Neural cell (in vitro differentiated cells): ENCODE measurements at regions not wholly inside any gene's neighbourhood (a gene's known extent, or its start where the extent isn't known, plus 50 kb on each side); places are given as distances from the start of the nearest gene placed in this dataset.

Experiments
- H2AFZ ChIP-seq: fragments of 200-600, 300-800 bp; sonication (generic), shearing (Covaris generic); 2 replicates; pipeline ENCODE4 v1.6.0; 2014; ENCODE audit warnings: low read depth, mild to moderate bottlenecking, antibody characterized with exemption, low read length, moderate library complexity
- H3F3A ChIP-seq: fragments of 200-600 bp; shearing (Covaris generic); 2 replicates; pipeline ENCODE4 v1.6.1; 2016; ENCODE audit warnings: mild to moderate bottlenecking, moderate library complexity, mixed read lengths, antibody characterized with exemption, low read length; ENCODE audit not compliant: insufficient read depth, poor library complexity, severe bottlenecking
- H3K27ac ChIP-seq: fragments of 200-600, 300-800 bp; sonication (generic), shearing (Covaris generic); 2 replicates; pipeline ENCODE4 v1.5.1; 2014; ENCODE audit warnings: mild to moderate bottlenecking, low read length, moderate library complexity
- H3K27me3 ChIP-seq: fragments of 300-800, 200-600 bp; sonication (generic), shearing (Covaris generic); 2 replicates; pipeline ENCODE4 v1.6.0; 2014; ENCODE audit warnings: mild to moderate bottlenecking, low read depth, low read length, moderate library complexity; ENCODE audit not compliant: insufficient read depth
- H3K36me3 ChIP-seq: fragments of 300-800, 200-600 bp; sonication (generic), shearing (Covaris generic); 2 replicates; pipeline ENCODE4 v1.5.1; 2014; ENCODE audit warnings: mild to moderate bottlenecking, antibody characterized with exemption, low read length, moderate library complexity; ENCODE audit not compliant: insufficient read depth
- H3K4me2 ChIP-seq: fragments of 300-800, 200-600 bp; sonication (generic), shearing (Covaris generic); 2 replicates; pipeline ENCODE4 v1.6.0; 2014; ENCODE audit warnings: mild to moderate bottlenecking, low read length
- H3K4me3 ChIP-seq: fragments of 300-800, 200-600 bp; sonication (generic), shearing (Covaris generic); 2 replicates; pipeline ENCODE4 v1.5.1; 2014; ENCODE audit warnings: mild to moderate bottlenecking, low read length, moderate library complexity
- H3K79me2 ChIP-seq: fragments of 200-600 bp; shearing (Covaris generic); replicated peaks from 2 replicates; pipeline ENCODE4 v1.6.0; 2014; ENCODE audit warnings: mild to moderate bottlenecking, low read length, moderate library complexity; ENCODE audit not compliant: insufficient read depth
- H3K9ac ChIP-seq: fragments of 300-800, 200-600 bp; sonication (generic), shearing (Covaris generic); 2 replicates; pipeline ENCODE4 v1.6.1; 2016; ENCODE audit warnings: mild to moderate bottlenecking, low read length, mixed read lengths
- H3K9me2 ChIP-seq: fragments of 200-600 bp; shearing (Covaris generic); 2 replicates; pipeline ENCODE4 v1.6.1; 2016; ENCODE audit warnings: mild to moderate bottlenecking, low read length, mixed read lengths; ENCODE audit not compliant: insufficient read depth
- H3K9me3 ChIP-seq: fragments of 200-600, 300-800 bp; sonication (generic), shearing (Covaris generic); 2 replicates; pipeline ENCODE4 v1.6.1; 2016; ENCODE audit warnings: mild to moderate bottlenecking, mixed run types, low read length, moderate library complexity, mixed read lengths
- H4K20me1 ChIP-seq: fragments of 200-600 bp; shearing (Covaris generic); 2 replicates; pipeline ENCODE4 v1.6.1; 2016; ENCODE audit warnings: mild to moderate bottlenecking, mixed run types; ENCODE audit not compliant: insufficient read depth
- CTCF ChIP-seq: fragments of 450-650 bp; IDR thresholded peaks from 2 replicates; pipeline ENCODE4 v1.5.1; 2014; ENCODE audit warnings: antibody characterized with exemption, mild to moderate bottlenecking, moderate library complexity; ENCODE audit not compliant: poor library complexity, severe bottlenecking
- EP300 ChIP-seq: fragments of 450-650 bp; conservative IDR thresholded peaks from 2 replicates; pipeline ENCODE4 v1.6.1; 2014; ENCODE audit warnings: antibody characterized with exemption, mild to moderate bottlenecking, moderate library complexity; ENCODE audit not compliant: poor library complexity, severe bottlenecking
- EZH2 ChIP-seq: fragments of 200-600, 300-800 bp; shearing (Covaris generic), sonication (generic); IDR thresholded peaks from 2 replicates; pipeline ENCODE4 v1.6.1; 2014; ENCODE audit warnings: antibody characterized with exemption, low read length, borderline replicate concordance, mild to moderate bottlenecking; ENCODE audit not compliant: insufficient read depth, poor library complexity, severe bottlenecking
- MXI1 ChIP-seq: fragments of 450-650 bp; conservative IDR thresholded peaks from 2 replicates; pipeline ENCODE4 v1.6.1; 2014; ENCODE audit warnings: antibody characterized with exemption, mild to moderate bottlenecking; ENCODE audit not compliant: poor library complexity, severe bottlenecking
- POLR2AphosphoS5 ChIP-seq: IDR thresholded peaks from 2 replicates; pipeline ENCODE4 v1.6.1; 2012
- RAD21 ChIP-seq: fragments of 450-650 bp; conservative IDR thresholded peaks from 2 replicates; pipeline ENCODE4 v1.6.1; 2014; ENCODE audit warnings: antibody characterized with exemption, mild to moderate bottlenecking, moderate library complexity
- SMC3 ChIP-seq: fragments of 450-650 bp; conservative IDR thresholded peaks from 2 replicates; pipeline ENCODE4 v1.6.1; 2014; ENCODE audit warnings: antibody characterized with exemption, mild to moderate bottlenecking, moderate library complexity; ENCODE audit not compliant: poor library complexity
- TAF1 ChIP-seq: IDR thresholded peaks from 2 replicates; pipeline ENCODE4 v1.6.1; 2012; ENCODE audit warnings: low read depth
- TF ChIP-seq, protein P1 (sequence below): IDR thresholded peaks from 2 replicates; pipeline ENCODE4 v1.6.1; 2012; ENCODE audit warnings: borderline replicate concordance

GRCh38 chr4:1561286-1561990 is 122.7 kb downstream of the FAM53A start:
- Histone ChIP-seq H3F3A (no peaks in the 10 kb centered on the region), H3K9ac (no peak overlapping the region), H3K27me3 (no peaks in the 10 kb centered on the region), H3K4me3 (no peak overlapping the region), H2AFZ (no peak overlapping the region), H3K27ac (no peak overlapping the region), H4K20me1 (no peaks in the 10 kb centered on the region), H3K36me3 (no peaks in the 10 kb centered on the region), H3K9me2 (no peaks in the 10 kb centered on the region), H3K4me2 (no peak overlapping the region), H3K79me2 (no peaks in the 10 kb centered on the region), H3K9me3 (no peaks in the 10 kb centered on the region)
- TF ChIP-seq SMC3, result no peak
- no peak for TF ChIP-seq MXI1
- no peak for TF ChIP-seq TAF1
- no peak for TF ChIP-seq CTCF
- TF ChIP-seq RAD21, result no peak
- TF ChIP-seq, protein P1, sequence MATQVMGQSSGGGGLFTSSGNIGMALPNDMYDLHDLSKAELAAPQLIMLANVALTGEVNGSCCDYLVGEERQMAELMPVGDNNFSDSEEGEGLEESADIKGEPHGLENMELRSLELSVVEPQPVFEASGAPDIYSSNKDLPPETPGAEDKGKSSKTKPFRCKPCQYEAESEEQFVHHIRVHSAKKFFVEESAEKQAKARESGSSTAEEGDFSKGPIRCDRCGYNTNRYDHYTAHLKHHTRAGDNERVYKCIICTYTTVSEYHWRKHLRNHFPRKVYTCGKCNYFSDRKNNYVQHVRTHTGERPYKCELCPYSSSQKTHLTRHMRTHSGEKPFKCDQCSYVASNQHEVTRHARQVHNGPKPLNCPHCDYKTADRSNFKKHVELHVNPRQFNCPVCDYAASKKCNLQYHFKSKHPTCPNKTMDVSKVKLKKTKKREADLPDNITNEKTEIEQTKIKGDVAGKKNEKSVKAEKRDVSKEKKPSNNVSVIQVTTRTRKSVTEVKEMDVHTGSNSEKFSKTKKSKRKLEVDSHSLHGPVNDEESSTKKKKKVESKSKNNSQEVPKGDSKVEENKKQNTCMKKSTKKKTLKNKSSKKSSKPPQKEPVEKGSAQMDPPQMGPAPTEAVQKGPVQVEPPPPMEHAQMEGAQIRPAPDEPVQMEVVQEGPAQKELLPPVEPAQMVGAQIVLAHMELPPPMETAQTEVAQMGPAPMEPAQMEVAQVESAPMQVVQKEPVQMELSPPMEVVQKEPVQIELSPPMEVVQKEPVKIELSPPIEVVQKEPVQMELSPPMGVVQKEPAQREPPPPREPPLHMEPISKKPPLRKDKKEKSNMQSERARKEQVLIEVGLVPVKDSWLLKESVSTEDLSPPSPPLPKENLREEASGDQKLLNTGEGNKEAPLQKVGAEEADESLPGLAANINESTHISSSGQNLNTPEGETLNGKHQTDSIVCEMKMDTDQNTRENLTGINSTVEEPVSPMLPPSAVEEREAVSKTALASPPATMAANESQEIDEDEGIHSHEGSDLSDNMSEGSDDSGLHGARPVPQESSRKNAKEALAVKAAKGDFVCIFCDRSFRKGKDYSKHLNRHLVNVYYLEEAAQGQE, result no peak
- TF ChIP-seq EZH2, result no peak
- TF ChIP-seq EP300, result no peak

DNA sequence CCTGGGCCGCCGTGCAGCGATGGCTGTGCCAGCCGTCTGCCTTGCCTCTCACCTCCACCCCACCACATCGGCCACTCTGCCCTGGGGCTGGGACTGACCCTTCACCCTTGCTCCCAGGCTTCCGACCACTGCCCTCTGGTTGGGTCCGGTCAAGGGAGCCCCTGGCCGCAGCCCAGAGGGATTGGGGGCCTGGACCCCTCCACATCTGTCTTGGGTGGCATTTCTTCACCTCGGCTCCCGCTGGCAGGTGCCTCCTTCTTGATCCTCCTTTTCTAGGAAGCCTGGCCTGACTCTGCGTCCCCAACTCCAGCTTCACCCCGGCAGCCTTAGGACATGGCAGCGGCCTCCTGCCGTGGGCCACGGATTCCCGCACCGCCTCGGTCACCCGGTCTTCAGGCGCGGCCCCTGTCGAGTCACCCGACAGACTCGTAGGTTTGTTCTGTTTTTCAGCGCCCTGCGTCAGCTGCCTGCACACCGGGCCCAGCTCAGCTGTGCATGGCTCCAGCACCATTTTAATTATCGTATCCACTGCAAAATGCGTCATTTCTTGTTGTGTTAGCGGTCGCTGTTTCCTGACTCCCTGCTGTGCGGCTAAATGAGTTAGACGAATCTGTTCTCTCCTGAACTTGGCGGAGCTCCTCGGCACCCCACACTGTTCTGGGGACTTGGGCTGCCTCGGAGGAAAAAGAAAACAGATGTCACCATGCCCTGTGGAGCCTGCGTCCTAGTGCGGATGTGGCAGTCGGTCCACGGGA is 124.0 kb downstream of the FAM53A start:
- Histone ChIP-seq H3K27ac (no peak overlapping the region), H3K27me3 (no peaks in the 10 kb centered on the region), H3K9me3 (no peaks in the 10 kb centered on the region), H3F3A (no peaks in the 10 kb centered on the region), H4K20me1 (no peaks in the 10 kb centered on the region), H3K9me2 (no peaks in the 10 kb centered on the region), H3K4me3 (no peak overlapping the region), H2AFZ (no peak overlapping the region), H3K79me2 (no peaks in the 10 kb centered on the region), H3K9ac (no peak overlapping the region), H3K36me3 (no peaks in the 10 kb centered on the region), H3K4me2 (no peak overlapping the region)
- TF ChIP-seq POLR2AphosphoS5 (no peak), TAF1 (no peak), EZH2 (no peak), EP300 (no peak), SMC3 (no peak), RAD21 (no peak), MXI1 (no peak), CTCF (no peak)
- TF ChIP-seq, protein P1, result no peak
